HEK293T (cell line): ENCODE measurements at regions not wholly inside any gene's neighbourhood (a gene's known extent, or its start where the extent isn't known, plus 50 kb on each side); places are given as distances from the start of the nearest gene placed in this dataset.

Experiments
- CTCF ChIA-PET: fragments of 350-600 bp; formaldehyde crosslinking; extraction: SDS; loops from one replicate; lab custom pipeline; 2021; ENCODE audit warnings: antibody characterized with exemption, inconsistent platforms; lab: Yijun Ruan, JAX
- POLR2A ChIA-PET: fragments of 350-600 bp; formaldehyde crosslinking; extraction: SDS; loops from one replicate; lab custom pipeline; 2020; ENCODE audit warnings: antibody characterized with exemption, inconsistent platforms; lab: Yijun Ruan, JAX
- DNase-seq: peaks from one replicate; pipeline ENCODE4 v3.0.0; 2012; ENCODE audit warnings: mixed read lengths; ENCODE audit errors: extremely low spot score
- ARNT ChIP-seq: fragments of 450-650 bp; IDR thresholded peaks from 2 replicates; pipeline ENCODE4 v1.6.1; 2017; ENCODE audit warnings: mild to moderate bottlenecking
- BHLHE40 ChIP-seq: fragments of 450-650 bp; IDR thresholded peaks from 2 replicates; pipeline ENCODE4 v1.6.1; 2016; ENCODE audit warnings: mild to moderate bottlenecking, moderate library complexity, borderline replicate concordance
- CTBP1 ChIP-seq: fragments of 450-650 bp; IDR thresholded peaks from 2 replicates; pipeline ENCODE4 v1.6.1; 2016; ENCODE audit warnings: borderline replicate concordance
- ELF4 ChIP-seq: fragments of 450-650 bp; IDR thresholded peaks from 2 replicates; pipeline ENCODE4 v1.6.1; 2017; ENCODE audit warnings: antibody characterized with exemption
- FOXA1 ChIP-seq: fragments of 450-650 bp; IDR thresholded peaks from 2 replicates; pipeline ENCODE4 v1.6.1; 2016; ENCODE audit warnings: mild to moderate bottlenecking
- FOXK2 ChIP-seq: fragments of 450-650 bp; IDR thresholded peaks from 2 replicates; pipeline ENCODE4 v1.6.1; 2016; ENCODE audit warnings: mild to moderate bottlenecking
- FOXM1 ChIP-seq: fragments of 450-650 bp; IDR thresholded peaks from 2 replicates; pipeline ENCODE4 v1.6.1; 2017; ENCODE audit warnings: mild to moderate bottlenecking, borderline replicate concordance
- HDGF ChIP-seq: fragments of 450-650 bp; IDR thresholded peaks from 2 replicates; pipeline ENCODE4 v1.6.1; 2017; ENCODE audit warnings: antibody characterized with exemption, borderline replicate concordance
- L3MBTL2 ChIP-seq: fragments of 450-650 bp; conservative IDR thresholded peaks from 2 replicates; pipeline ENCODE4 v1.6.1; 2016; ENCODE audit warnings: mild to moderate bottlenecking
- LEF1 ChIP-seq: fragments of 450-650 bp; IDR thresholded peaks from 2 replicates; pipeline ENCODE4 v1.6.1; 2017; ENCODE audit warnings: mild to moderate bottlenecking, borderline replicate concordance
- NFRKB ChIP-seq: fragments of 450-650 bp; IDR thresholded peaks from 2 replicates; pipeline ENCODE4 v1.6.1; 2016; ENCODE audit warnings: mild to moderate bottlenecking, moderate library complexity
- SP1 ChIP-seq: fragments of 450-650 bp; IDR thresholded peaks from 2 replicates; pipeline ENCODE4 v1.6.1; 2017
- SUZ12 ChIP-seq: fragments of 450-650 bp; IDR thresholded peaks from 2 replicates; pipeline ENCODE4 v1.6.1; 2016; ENCODE audit warnings: mild to moderate bottlenecking
- TARDBP ChIP-seq: fragments of 450-650 bp; IDR thresholded peaks from 2 replicates; pipeline ENCODE4 v1.6.1; 2016
- ZNF384 ChIP-seq: fragments of 450-650 bp; IDR thresholded peaks from 2 replicates; pipeline ENCODE4 v1.6.1; 2016
- TF ChIP-seq, protein P1 (sequence below): fragments of 450-650 bp; IDR thresholded peaks from 2 replicates; pipeline ENCODE4 v1.6.1; 2016

DNA sequence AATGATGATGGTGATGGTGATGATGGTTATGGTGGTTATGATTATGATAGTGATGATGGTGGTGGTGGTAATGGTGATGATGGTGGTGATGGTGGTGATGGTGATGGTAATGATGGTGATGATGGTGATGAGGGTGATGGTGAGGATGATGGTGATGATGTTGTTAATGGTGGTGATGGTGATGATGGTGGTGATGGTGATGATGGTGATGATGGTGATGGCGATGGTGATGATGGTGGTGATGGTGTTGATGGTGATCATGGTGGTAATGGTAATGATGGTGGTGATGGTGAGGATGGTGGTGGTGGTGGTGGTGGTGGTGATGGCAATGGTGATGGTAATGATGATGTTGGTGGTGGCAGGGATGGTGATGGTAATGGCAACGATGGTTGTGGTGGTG is 1222.5 kb downstream of the BRD1 start:
- no peak for DNase-seq

DNA sequence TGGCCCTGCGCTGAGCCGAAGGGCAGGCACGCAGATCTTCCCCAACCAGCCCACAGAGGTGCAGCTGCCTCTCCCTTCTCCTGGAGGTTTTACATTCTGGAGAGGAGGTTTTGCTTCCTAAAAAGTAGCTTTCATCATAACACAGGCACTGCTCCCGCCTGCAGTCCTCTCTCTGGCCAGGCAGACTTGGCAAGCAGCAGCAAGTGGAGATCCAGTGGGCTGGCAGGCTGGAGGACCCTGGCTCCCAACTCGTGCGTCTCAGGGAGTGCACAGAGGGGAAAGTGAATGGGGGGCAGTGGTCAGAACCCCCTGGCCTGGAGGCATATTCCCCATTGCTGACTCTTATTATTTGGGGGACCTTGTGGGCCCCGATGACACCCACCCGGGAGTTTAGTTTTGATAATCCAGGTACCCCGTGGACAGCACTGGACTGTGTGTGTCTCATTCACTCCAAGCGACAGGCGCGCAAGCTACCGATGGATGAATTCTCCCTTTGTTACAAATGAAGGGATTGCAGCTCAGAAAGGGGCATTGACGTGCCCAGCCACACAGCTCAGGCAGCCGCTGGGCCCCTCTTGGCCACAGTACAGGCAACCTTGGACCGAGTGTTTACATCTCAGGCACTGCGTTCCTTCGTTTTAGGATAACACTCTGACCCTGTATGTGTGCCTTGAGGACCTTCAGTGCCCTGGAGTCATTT is 1223.9 kb downstream of the BRD1 start:
- POLR2A ChIA-PET: no interaction called here
- no peak for DNase-seq
- TF ChIP-seq HDGF (no peak), ZNF384 (no peak), SP1 (no peak), FOXK2 (no peak), CTBP1 (no peak), NFRKB (no peak), FOXA1 (no peak), SUZ12 (no peak), L3MBTL2 (no peak), ARNT (no peak), FOXM1 (no peak), BHLHE40 (no peak), LEF1 (no peak), ELF4 (no peak), TARDBP (no peak)
- TF ChIP-seq, protein P1, sequence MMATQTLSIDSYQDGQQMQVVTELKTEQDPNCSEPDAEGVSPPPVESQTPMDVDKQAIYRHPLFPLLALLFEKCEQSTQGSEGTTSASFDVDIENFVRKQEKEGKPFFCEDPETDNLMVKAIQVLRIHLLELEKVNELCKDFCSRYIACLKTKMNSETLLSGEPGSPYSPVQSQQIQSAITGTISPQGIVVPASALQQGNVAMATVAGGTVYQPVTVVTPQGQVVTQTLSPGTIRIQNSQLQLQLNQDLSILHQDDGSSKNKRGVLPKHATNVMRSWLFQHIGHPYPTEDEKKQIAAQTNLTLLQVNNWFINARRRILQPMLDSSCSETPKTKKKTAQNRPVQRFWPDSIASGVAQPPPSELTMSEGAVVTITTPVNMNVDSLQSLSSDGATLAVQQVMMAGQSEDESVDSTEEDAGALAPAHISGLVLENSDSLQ: no peak
- CTCF ChIA-PET: no interaction called here

More for the DNA sequence above, 1222.5 kb downstream of the BRD1 start:
- TF ChIP-seq LEF1: no peak
- no peak for TF ChIP-seq FOXA1
- TF ChIP-seq ARNT: no peak
- no peak for TF ChIP-seq NFRKB
- no peak for TF ChIP-seq FOXM1
- no peak for TF ChIP-seq L3MBTL2
- TF ChIP-seq SUZ12: no peak
- no peak for TF ChIP-seq TARDBP
- TF ChIP-seq SP1: no peak
- no peak for TF ChIP-seq FOXK2
- no peak for TF ChIP-seq HDGF
- TF ChIP-seq BHLHE40: no peak
- TF ChIP-seq ELF4: no peak
- no peak for TF ChIP-seq CTBP1
- TF ChIP-seq, protein P1: no peak
- TF ChIP-seq ZNF384: no peak
- ChIA-PET POLR2A (no interaction called here), CTCF (no interaction called here)

DNA sequence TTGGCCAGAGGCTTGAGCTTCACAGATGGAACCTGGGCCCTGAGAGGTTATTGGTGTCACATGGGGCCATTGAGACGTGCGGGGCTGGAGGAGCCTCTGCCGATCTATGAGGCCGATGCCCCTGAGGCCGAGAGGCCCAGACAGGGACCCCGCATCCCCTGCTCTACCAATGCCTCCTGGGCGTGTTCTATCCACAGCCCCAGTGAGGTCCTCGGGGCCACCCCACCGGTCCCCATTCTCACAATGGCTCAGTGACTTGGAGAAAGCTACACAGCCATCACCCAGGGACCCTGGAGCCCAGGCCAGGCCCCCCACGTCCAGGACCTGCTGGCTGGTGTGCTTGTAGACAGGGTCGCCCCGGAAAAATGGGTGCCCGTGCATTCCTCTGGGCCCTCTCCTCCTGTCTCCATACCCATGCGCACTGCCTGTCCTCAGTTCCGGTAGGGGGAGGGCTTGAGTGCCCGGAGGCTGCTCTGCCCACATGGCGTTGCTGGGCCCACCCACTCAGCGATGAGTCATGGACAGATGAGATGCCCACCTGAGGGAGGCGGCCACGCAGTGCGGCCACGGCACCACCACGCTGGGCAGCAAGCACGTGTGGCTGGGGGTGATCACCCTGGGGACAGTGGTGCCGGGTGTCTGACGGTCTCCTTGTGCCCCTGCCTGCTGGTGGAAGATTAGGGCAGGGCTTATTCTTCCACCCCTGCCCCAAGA is 1224.7 kb downstream of the BRD1 start:
- CTCF ChIA-PET: no interaction called here
- TF ChIP-seq BHLHE40 (no peak), SUZ12 (no peak), TARDBP (no peak), FOXM1 (no peak), ZNF384 (no peak), FOXA1 (no peak), SP1 (no peak), ELF4 (no peak), FOXK2 (no peak), ARNT (no peak), L3MBTL2 (no peak), CTBP1 (no peak), HDGF (no peak), LEF1 (no peak), NFRKB (no peak)
- TF ChIP-seq, protein P1: no peak
- POLR2A ChIA-PET: no interaction called here
- no peak for DNase-seq

DNA sequence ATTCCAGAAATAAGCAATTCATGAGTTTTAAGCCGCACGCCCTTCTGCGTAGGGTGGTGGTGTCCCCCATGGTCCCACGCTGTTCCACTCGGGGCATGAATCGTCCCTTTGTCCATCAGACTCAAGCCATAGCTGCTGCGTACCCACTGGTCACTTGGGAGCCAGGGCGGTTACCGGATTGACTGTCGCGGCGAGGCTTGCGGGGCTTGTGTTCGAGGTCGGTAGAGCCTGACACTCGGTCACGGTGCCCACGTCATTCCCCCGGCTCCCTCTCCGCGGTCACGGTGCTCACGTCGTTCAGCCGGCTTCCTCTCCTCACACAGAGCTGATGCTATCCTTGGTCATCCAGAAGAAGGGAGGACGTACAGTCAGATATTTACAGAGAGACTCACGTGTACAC is 1227.0 kb downstream of the BRD1 start:
- CTCF ChIA-PET: no interaction called here
- POLR2A ChIA-PET: no interaction called here
- TF ChIP-seq FOXA1 (no peak), SUZ12 (no peak), ZNF384 (no peak), SP1 (no peak), HDGF (no peak), LEF1 (no peak), L3MBTL2 (no peak), CTBP1 (no peak)
- DNase-seq: no peak

DNA sequence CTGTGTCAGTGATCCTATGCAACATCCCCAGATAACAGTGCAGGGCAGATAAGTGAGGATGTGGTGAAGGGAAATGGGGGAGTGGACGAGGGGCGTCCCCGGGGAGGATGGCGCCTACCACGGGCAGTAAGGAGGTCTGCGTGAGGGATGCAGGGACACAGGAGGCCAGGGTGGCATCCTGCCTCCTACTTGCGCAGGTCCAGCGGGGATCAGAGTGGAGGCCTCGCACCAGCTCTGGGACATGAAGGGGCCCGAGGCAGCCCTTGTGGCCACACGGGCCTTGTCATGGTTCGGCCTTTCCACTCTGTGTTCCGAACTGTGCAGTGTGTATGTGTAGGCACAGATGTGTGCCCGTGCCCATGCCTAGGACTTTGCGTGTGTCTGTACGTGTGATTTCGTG is 1227.5 kb downstream of the BRD1 start:
- CTCF ChIA-PET: no interaction called here
- POLR2A ChIA-PET: no interaction called here
- TF ChIP-seq, protein P1: no peak

More for the DNA sequence above, 1227.5 kb downstream of the BRD1 start:
- DNase-seq: no peak
